ENCODE measurements at regions not wholly inside any gene's neighbourhood (a gene's known extent, or its start where the extent isn't known, plus 50 kb on each side); places are given as distances from the start of the nearest gene placed in this dataset.
A peak's percentile ranks its signal among the peaks of the same experiment; 100 is the strongest.

DNA sequence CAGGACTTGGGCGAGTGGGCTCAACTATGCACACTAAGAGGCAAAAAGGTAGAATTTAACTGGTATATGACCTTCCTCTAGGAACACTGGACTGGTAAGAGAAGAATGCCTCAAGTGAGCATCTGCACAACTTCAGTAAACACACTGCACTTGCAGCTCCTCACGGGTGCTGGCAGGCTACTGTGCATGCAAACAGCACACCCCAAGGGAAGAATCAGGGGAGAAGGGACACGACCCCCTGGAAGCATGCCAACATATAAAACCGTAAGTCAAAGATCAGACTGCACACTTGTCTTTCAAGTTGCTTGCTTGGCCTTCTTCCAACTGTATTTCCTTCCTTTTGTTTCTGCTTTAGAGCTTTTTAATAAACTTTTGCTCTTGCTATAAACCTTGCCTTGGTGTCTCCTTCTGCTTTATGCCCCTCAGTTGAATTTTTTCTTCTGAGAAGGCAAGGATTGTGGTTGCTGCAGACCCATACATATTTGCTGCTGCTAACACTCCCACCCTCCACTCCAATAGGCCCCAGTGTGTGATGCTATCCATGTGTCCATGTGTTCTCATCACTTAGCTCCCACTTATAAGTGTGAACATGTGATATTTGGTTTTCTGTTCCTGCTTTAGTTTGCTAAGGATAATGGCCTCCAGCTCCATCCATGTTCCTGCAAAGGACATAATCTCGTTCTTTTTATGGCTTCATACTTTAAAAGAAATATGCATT lies 263.7 kb upstream of the SPOPL start:
- H3K27ac ChIP-seq (ENCODE audit: insufficient read length, low read depth, low read length) = no peak overlapping the region
- no peaks in the 10 kb centered on the region for H4K20me1 ChIP-seq (ENCODE audit: control insufficient read depth, insufficient read depth, insufficient read length)
- no peak overlapping the region for H3K56ac ChIP-seq (ENCODE audit: insufficient read length, low read depth, low read length)
- H3K79me2 ChIP-seq (ENCODE audit: insufficient read depth, low read length) = no peaks in the 10 kb centered on the region
- H3K23ac ChIP-seq (ENCODE audit: insufficient read length, low read depth, low read length) = no peak overlapping the region
- no peaks in the 10 kb centered on the region for H3K9me3 Mint-ChIP-seq
- H3K27me3 Mint-ChIP-seq (ENCODE audit: low read depth) = no peaks in the 10 kb centered on the region
- H3K36me3 Mint-ChIP-seq (ENCODE audit: insufficient read depth in 1 of 3, low read depth in 3 of 3) = no peaks in the 10 kb centered on the region; a peak in 1 of 7 replicates
- H3K4me1 Mint-ChIP-seq = peaks cover 14 to 18% of the 10 kb centered on the region in 2 experiments
- H3T11ph ChIP-seq (ENCODE audit: low read length) = no peak overlapping the region
- H3K23me2 ChIP-seq (ENCODE audit: insufficient read length, low read depth, low read length, poor library complexity, severe bottlenecking) = no peaks in the 10 kb centered on the region
- H2BK5ac ChIP-seq (ENCODE audit: insufficient read length, low read length) = no peak overlapping the region
- H3K79me1 ChIP-seq (ENCODE audit: insufficient read depth, low read depth, low read length, poor library complexity, severe bottlenecking) = no peaks in the 10 kb centered on the region
- H3K4me1 ChIP-seq (ENCODE audit: insufficient read depth, low read length) = no peaks in the 10 kb centered on the region
- H3K27ac Mint-ChIP-seq = peak overlapping the region in 1 of 3 experiments; percentile 12; a peak in 1 of 7 replicates
- H4K8ac ChIP-seq (replicated peaks; ENCODE audit: insufficient read length, low read depth, low read length) = no peak overlapping the region
- H2BK12ac ChIP-seq (ENCODE audit: insufficient read length, low read depth, low read length) = no peak overlapping the region
- H2BK15ac ChIP-seq (ENCODE audit: low read depth, low read length) = no peak overlapping the region
- H2BK20ac ChIP-seq (ENCODE audit: low read depth, low read length, poor library complexity, severe bottlenecking) = no peak overlapping the region
- H2AFZ ChIP-seq (ENCODE audit: low read length) = no peak overlapping the region
- no peak for DNase-seq
- H3K9ac ChIP-seq (ENCODE audit: extremely low read depth, insufficient read length, low read length) = no peak overlapping the region
- H3K4ac ChIP-seq (ENCODE audit: low read depth, low read length) = no peak overlapping the region
- H4K91ac ChIP-seq (ENCODE audit: insufficient read length, low read depth, low read length) = no peak overlapping the region
- H2AK5ac ChIP-seq (ENCODE audit: insufficient read length, low read length) = no peak overlapping the region
- no peak overlapping the region for H3K14ac ChIP-seq (ENCODE audit: insufficient read depth, low read length)
- no peaks in the 10 kb centered on the region for H3K27me3 ChIP-seq (ENCODE audit: insufficient read depth, low read length)
- H3K4me3 Mint-ChIP-seq = no peak overlapping the region
- WGBS (ENCODE audit: extremely low coverage, insufficient read length, low lambda C conversion rate) = no CpG with 5 or more reads among the region's 5 CpGs
- no peak overlapping the region for H3K18ac ChIP-seq (ENCODE audit: insufficient read length, low read depth, low read length)
- H2BK120ac ChIP-seq (ENCODE audit: low read depth, low read length, poor library complexity, severe bottlenecking) = no peak overlapping the region
- no peak overlapping the region for H4K5ac ChIP-seq (ENCODE audit: insufficient read length, low read depth, low read length)
- no peak overlapping the region for H3K4me2 ChIP-seq (ENCODE audit: insufficient read depth, insufficient read length, low read length)
- H3K9me3 ChIP-seq (ENCODE audit: control insufficient read depth, low read depth, low read length) = no peaks in the 10 kb centered on the region
- TF ChIP-seq, protein P1, sequence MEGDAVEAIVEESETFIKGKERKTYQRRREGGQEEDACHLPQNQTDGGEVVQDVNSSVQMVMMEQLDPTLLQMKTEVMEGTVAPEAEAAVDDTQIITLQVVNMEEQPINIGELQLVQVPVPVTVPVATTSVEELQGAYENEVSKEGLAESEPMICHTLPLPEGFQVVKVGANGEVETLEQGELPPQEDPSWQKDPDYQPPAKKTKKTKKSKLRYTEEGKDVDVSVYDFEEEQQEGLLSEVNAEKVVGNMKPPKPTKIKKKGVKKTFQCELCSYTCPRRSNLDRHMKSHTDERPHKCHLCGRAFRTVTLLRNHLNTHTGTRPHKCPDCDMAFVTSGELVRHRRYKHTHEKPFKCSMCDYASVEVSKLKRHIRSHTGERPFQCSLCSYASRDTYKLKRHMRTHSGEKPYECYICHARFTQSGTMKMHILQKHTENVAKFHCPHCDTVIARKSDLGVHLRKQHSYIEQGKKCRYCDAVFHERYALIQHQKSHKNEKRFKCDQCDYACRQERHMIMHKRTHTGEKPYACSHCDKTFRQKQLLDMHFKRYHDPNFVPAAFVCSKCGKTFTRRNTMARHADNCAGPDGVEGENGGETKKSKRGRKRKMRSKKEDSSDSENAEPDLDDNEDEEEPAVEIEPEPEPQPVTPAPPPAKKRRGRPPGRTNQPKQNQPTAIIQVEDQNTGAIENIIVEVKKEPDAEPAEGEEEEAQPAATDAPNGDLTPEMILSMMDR (conservative IDR thresholded peaks at IDR 0.05) = no peak

All from H9 (cell line).